Hepatocyte (in vitro differentiated cells): ENCODE measurements at regions not wholly inside any gene's neighbourhood (a gene's known extent, or its start where the extent isn't known, plus 50 kb on each side); places are given as distances from the start of the nearest gene placed in this dataset.

Experiments used
- CTCF ChIP-seq: fragments of 200-600 bp; sonication (generic); IDR thresholded peaks from 2 replicates; pipeline ENCODE4 v1.5.1; 2016; ENCODE audit warnings: antibody characterized with exemption, mild to moderate bottlenecking; ENCODE audit not compliant: poor library complexity
- EZH2 ChIP-seq: fragments of 200-600 bp; sonication (generic); IDR thresholded peaks from 2 replicates; pipeline ENCODE4 v1.6.1; 2016; ENCODE audit warnings: antibody characterized with exemption, mild to moderate bottlenecking, borderline replicate concordance
- EZH2phosphoT487 ChIP-seq: fragments of 200-600 bp; sonication (generic); IDR thresholded peaks from one replicate; pipeline ENCODE4 v1.6.1; 2018; ENCODE audit warnings: antibody characterized with exemption, mild to moderate bottlenecking, low read depth, moderate library complexity; ENCODE audit not compliant: unreplicated experiment, severe bottlenecking

GRCh38 chr9:103281126-103281525 is 286.0 kb downstream of the CYLC2 start:
- no peak for TF ChIP-seq CTCF
- TF ChIP-seq EZH2, result no peak
- TF ChIP-seq EZH2phosphoT487, result no peak
